WERI-Rb-1 (cell line): ENCODE measurements at regions not wholly inside any gene's neighbourhood (a gene's known extent, or its start where the extent isn't known, plus 50 kb on each side); places are given as distances from the start of the nearest gene placed in this dataset.

Experiments
- DNase-seq: peaks from one replicate; pipeline ENCODE4 v3.0.0-alpha.2; 2020
- H3K27ac ChIP-seq: fragments of 250-450 bp; sonication (Bioruptor Pico); 2 replicates; pipeline ENCODE4 v1.5.1; 2020; ENCODE audit warnings: mild to moderate bottlenecking, moderate library complexity
- H3K27me3 ChIP-seq: fragments of 250-450 bp; sonication (Bioruptor Pico); 2 replicates; pipeline ENCODE4 v1.5.1; 2021; ENCODE audit warnings: mild to moderate bottlenecking, low read depth, moderate library complexity; ENCODE audit not compliant: insufficient read depth, severe bottlenecking
- H3K36me3 ChIP-seq: fragments of 250-450 bp; sonication (Bioruptor Pico); 2 replicates; pipeline ENCODE4 v1.5.1; 2020; ENCODE audit warnings: mild to moderate bottlenecking, moderate library complexity
- H3K4me3 ChIP-seq: 2 replicates; pipeline ENCODE4 v1.5.1; 2011; ENCODE audit warnings: low read depth, mild to moderate bottlenecking, control low read depth, low read length
- H3K9me3 ChIP-seq: fragments of 250-450 bp; sonication (Bioruptor Pico); 2 replicates; pipeline ENCODE4 v1.5.1; 2021; ENCODE audit warnings: mild to moderate bottlenecking, moderate library complexity; ENCODE audit not compliant: severe bottlenecking
- CTCF ChIP-seq: IDR thresholded peaks from 2 replicates; pipeline ENCODE4 v1.5.1; 2011; ENCODE audit warnings: low read depth, mild to moderate bottlenecking, control low read depth, inconsistent platforms, low read length

DNA sequence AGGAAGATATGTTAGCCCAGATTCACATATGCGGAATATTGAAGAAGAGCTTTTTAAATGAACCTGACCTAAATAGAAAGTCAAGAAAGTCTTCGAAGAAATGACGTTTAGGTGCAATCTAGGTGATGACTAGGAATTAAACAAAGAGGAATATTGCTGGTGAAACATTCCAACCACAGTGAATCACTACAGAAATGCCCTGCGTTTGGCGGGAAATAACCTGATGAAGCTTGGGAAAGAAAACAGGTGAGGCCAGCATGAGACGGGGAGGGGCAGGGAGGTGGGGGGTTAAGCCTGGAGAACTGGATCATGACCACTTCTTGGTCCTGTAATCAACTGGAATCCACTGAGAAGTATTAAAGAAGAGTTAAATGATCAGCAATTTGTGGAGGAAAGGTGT lies 299.4 kb upstream of the VSTM2A start:
- TF ChIP-seq CTCF = no peak
- no peak for DNase-seq
- Histone ChIP-seq H3K36me3 (no peaks in the 10 kb centered on the region), H3K4me3 (no peak overlapping the region), H3K27me3 (no peaks in the 10 kb centered on the region), H3K9me3 (no peaks in the 10 kb centered on the region), H3K27ac (no peak overlapping the region)

- H3K9me3 ChIP-seq = no peaks in the 10 kb centered on the region
- no peak overlapping the region for H3K4me3 ChIP-seq
- no peaks in the 10 kb centered on the region for H3K36me3 ChIP-seq
- no peaks in the 10 kb centered on the region for H3K27me3 ChIP-seq
- no peak for TF ChIP-seq CTCF
- no peak for DNase-seq
- H3K27ac ChIP-seq = no peak overlapping the region
These were observed 297.2 kb upstream of the VSTM2A start for GRCh38 chr7:54245020-54245419.

- Histone ChIP-seq H3K4me3 (no peak overlapping the region), H3K27me3 (no peaks in the 10 kb centered on the region), H3K9me3 (no peaks in the 10 kb centered on the region), H3K27ac (no peak overlapping the region), H3K36me3 (no peaks in the 10 kb centered on the region)
- no peak for TF ChIP-seq CTCF
- DNase-seq = no peak
These were observed 292.5 kb upstream of the VSTM2A start for GRCh38 chr7:54249686-54250085.

- no peaks in the 10 kb centered on the region for H3K27me3 ChIP-seq
- no peaks in the 10 kb centered on the region for H3K9me3 ChIP-seq
- H3K27ac ChIP-seq = no peak overlapping the region
- no peak overlapping the region for H3K4me3 ChIP-seq
- DNase-seq = no peak
- no peak for TF ChIP-seq CTCF
- H3K36me3 ChIP-seq = no peaks in the 10 kb centered on the region
These were observed 289.7 kb upstream of the VSTM2A start for GRCh38 chr7:54252256-54253035.

- no peak for DNase-seq
- no peak for TF ChIP-seq CTCF
- no peak overlapping the region for H3K27ac ChIP-seq
These were observed 289.2 kb upstream of the VSTM2A start for GRCh38 chr7:54253036-54253373.

GRCh38 chr7:54255242-54255641 lies 286.9 kb upstream of the VSTM2A start:
- Histone ChIP-seq H3K9me3 (no peaks in the 10 kb centered on the region), H3K27me3 (no peaks in the 10 kb centered on the region), H3K27ac (no peak overlapping the region), H3K4me3 (no peak overlapping the region), H3K36me3 (no peaks in the 10 kb centered on the region)
- no peak for TF ChIP-seq CTCF
- DNase-seq = no peak

More at GRCh38 chr7:54253036-54253373, 289.2 kb upstream of the VSTM2A start:
- Histone ChIP-seq H3K27me3 (no peaks in the 10 kb centered on the region), H3K36me3 (no peaks in the 10 kb centered on the region), H3K4me3 (no peak overlapping the region), H3K9me3 (no peaks in the 10 kb centered on the region)
